NCI-H1048 (cell line): ENCODE measurements at regions not wholly inside any gene's neighbourhood (a gene's known extent, or its start where the extent isn't known, plus 50 kb on each side); places are given as distances from the start of the nearest gene placed in this dataset.

Experiments used
- DNase-seq: peaks from one replicate; lab custom pipeline; 2025; lab: John Stamatoyannopoulos, UW

DNA sequence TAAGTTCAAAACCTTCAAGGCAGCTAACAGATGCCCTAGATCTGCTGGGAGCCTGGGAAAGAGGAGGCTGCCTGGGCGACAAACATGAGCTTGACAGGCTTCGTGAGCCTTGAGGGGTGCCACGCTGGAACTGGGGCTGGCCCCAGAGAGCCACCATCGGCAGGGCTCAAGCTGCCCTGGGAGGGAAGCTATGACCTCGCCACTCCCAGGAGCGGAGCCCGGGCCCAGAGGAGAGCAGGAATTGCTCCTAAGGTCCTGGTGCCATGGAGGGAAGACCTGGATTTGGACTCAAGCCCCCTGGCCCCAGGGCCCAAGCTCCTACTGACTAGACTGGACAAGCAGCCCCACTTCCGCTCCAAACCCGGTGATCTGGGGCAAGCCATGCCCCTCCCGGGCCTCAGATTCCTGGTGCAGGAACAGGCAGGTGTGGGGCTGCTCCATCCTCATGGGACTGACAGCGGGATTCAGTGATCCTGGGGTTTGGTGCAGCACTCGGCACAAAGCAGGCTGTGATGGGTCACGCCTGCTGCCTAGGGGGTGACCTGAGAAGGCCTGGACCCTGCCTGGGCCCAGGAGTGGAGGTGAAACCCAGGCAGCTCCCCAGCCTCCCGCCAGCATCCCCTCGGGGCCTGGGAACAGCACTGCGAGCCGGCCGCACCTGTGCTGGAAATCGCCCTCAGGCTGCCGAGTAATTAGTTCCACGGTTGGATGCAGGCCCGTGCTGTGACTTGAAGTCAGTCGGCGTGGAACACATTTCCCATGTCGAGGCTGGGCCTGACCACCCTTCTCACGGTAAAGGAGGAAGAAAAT lies 246.9 kb downstream of the NDUFA10 start:
- DNase-seq, result no peak

DNA sequence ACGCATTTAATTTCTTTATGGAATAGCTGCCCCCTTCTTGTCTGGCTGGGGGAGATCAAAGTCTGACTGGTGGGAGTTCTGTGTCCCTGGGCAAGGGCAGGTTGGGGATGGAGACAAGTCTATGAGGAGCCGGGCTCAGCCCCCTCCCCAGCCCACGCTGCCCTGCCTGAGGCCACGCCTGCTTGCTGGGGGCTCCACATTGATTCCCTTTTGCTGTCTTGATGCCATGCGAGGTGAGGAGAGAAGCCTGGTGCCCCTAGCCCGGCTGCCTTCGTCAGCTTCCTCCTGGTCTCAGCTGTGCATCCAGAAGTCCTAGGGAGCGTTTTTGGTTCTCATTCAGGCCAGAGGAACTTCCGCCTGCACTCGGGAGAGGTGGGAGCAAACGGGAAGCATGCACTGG lies 247.9 kb downstream of the NDUFA10 start:
- no peak for DNase-seq

DNA sequence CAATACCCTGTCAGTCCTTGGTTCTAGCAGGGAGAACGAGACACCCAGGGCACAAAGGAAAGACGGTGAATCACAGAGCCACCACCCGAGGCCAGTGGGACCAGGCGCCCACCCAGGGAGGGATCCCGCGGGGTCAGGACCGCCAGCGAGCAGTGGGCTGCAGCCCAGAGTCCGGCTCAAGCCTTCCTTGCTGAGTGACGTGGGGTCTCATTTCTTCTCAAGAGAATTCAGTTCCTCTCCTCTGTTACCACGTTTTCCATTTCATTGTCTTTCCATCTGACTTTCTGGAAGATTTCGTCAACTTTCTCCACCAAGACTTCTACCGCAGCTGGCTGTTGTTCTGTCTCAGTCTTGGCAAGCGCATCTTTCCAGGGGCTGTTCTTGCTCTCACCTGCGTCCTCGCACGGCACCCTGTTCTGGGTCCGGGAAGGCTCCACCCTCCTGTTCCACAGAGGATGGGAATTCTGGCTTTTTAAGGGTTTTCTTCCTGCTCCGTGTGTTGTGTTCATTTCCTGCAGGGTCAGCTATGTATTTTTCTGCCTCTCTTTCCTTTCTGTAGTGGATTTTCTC lies 248.6 kb downstream of the NDUFA10 start:
- DNase-seq, result no peak

DNA sequence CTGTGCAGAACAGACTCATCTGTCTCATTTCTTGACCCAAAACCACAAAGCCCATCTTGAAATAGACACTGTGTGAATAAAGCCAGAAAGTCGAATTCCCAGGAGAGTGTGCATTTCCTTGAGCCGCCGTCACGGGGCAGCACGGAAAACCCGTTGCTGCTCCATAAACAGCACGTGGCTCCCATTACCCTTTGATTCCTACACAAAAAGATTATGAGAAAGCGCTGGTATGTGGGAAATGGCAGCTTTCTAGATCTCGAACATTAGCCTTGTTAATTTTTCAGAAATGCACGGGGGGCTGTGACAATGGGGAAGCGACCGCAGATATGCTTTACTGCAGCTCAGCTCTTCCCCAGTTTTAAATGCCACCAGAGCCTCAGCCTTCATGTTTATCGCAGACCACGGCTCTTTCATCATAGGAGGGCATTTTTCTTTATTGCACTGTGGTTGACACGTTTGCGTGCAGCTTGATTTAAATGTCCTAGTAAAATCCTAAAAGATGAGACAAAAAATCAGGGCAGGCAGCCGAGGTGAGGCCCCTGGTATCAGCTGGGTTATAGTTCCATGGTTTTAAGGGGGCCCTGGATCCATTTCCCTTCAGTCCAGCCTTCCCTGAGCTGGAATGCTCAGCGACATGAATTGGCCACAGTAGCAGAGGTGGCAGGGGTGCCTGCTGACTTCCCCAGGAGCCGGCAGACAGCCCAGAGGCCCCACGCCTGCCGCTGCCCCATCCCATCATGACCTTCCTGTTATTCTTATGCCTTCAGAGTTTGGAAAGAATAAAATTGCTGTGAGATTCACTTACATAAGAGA lies 249.3 kb downstream of the NDUFA10 start:
- DNase-seq, result no peak

DNA sequence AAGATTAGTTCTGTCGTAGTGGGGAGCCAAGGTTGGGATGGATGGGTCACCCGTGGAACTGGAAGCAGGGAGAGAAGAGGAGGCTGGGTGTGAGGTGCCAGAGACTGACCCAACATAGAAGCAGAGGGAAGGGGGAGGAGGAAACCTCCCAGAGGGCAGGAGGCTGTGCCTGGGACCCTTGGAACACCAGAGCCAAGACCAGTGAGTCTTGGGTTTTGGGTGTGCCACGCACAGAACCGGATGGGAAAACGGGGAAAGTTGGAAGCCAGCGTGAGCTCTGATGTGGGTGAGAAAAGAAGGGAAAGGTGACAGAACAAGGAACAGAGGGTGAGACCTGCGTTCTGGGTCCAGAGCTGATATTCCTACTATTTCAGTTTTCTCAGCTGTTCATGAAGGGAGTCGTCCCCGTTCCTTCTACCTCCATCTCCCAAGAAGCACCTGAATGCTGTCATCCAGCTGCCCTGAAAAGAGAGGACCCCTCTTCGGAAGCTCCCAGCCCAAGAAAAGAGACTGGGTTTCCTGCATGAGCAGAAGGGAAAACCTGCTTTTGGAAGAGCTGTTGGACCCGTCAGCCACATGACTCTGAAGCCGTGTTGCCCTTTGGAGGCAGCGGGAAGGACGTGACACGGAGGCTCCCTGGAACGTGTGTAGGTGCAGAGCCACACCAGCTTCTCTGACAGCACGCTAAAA lies 250.1 kb downstream of the NDUFA10 start:
- DNase-seq, result no peak

DNA sequence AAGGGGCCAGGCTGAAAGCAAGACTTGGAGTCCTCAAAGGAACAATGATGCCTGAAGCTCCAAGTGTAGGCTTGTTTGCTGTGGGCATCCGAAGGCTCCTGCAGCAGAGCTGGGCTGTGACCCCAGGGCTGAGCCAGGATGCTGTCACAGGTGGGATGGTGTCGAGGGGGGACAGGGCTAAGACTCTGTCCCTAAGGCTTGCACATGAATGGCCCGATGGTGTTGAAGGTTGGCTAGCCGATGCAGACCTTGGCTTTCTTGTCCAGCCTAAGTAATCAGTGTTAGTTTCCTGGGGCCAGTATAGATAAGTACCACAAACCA lies 251.0 kb downstream of the NDUFA10 start:
- no peak for DNase-seq

DNA sequence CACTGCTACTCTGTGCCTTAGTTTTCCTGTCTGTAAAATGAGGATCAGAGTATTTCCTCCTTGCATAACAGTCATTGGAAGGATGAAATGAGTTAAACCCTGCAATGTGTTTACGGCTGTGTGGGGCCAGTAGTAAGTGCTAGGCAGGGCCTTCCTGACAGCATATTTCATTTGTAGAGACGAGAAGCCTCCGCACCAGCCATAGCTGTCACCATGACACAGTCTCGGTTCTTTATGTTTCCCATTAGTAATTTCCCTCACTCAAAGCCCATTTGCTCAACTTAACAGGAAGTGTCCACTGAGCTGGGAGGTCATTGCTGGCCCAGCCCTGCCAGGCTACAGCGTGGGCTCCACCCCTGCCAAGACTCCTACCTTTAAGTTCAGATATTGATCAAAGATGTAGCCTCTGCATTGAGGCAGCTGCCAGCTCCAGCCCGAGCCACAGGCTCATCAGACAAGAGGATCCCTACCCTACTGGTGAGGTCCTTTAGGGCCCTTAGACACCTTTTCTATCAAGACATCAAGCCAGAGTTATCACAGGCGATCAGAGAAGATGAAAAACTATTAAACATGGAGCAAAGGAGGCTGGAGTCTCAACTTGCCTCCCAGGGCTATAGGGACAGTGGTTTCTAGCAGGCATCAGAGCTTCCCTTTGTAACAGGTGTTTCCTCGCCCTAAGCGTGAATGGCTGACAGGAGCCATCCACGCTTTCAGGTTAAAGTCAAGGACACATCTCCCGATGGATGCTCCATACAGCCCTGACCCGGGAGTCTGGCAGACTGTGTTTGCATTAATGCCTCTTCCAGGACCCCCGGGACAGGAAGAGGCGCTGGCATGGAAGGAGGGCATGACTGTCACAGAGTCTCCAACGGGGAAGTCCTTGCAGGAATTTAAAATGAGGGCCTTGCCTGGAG lies 251.7 kb downstream of the NDUFA10 start:
- DNase-seq, result no peak

DNA sequence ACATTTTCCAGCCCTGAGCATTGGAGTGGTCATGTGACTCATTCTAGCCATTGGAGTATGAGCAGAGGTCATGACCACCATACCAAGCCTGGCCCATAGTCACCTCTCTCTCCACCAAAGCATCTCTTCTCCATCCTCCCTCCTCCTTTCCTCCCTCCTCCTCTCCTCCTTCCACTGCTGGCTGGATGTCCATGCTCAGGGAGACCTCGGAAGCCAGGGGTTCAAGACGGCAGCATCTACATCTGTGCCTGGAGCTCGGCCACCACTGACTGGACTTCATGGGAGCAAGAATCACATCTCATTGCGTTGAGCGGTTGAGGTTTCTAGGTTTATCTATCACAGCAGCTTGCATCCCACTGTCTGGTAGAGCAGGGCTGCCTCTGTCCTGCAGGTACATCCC lies 252.4 kb downstream of the NDUFA10 start:
- no peak for DNase-seq

DNA sequence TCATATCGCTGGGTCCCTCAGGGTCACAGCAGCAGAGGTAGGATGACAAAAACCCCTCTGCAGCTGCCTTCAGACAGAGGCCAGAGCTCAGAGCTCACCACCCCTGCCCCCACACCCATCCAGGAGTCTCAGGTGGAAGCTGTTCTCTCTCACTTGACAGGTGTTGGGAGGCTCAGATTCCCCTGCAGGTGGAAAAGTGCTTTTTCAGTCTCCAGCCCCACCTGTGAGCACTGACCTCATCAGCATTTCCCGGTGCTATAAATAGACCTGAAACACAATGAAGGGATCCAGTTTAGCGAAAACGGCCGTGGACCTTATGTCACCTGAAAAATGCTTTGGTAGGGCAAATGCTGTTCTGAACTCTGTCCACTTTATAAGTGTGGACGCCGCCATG lies 254.9 kb downstream of the NDUFA10 start:
- no peak for DNase-seq

DNA sequence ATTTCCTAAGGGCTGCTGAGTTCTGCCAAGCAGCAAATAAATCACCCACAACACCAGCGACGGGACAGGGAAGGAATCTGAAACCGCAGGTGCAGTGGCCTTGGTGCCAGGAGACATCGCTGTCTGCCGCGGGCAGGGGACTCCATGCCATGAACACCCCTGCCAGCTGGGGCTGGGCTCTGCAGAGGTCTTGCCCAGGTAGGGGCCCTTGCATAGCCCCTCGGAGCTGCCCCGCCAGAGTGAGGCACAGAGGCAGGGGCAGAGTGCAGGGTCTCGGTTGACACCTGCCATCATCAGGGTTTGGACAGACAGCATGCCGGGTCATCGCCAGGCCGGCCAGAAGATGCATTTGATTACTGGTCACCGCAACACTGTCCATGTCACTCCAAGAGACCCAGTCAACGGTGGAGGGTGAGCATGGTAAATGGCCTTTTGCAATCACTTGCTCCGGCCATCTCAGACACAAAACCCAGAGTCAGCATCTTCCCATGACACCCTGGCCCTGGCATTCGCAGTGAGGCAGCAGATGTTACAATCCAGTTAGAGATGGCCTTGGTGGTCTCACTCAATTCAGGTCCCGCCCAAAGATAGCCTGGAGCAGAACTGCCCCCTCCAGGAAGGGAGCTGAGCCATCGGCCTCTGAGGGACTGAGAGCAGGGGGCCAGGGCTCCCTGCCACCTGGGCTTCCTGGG lies 255.4 kb downstream of the NDUFA10 start:
- no peak for DNase-seq

DNA sequence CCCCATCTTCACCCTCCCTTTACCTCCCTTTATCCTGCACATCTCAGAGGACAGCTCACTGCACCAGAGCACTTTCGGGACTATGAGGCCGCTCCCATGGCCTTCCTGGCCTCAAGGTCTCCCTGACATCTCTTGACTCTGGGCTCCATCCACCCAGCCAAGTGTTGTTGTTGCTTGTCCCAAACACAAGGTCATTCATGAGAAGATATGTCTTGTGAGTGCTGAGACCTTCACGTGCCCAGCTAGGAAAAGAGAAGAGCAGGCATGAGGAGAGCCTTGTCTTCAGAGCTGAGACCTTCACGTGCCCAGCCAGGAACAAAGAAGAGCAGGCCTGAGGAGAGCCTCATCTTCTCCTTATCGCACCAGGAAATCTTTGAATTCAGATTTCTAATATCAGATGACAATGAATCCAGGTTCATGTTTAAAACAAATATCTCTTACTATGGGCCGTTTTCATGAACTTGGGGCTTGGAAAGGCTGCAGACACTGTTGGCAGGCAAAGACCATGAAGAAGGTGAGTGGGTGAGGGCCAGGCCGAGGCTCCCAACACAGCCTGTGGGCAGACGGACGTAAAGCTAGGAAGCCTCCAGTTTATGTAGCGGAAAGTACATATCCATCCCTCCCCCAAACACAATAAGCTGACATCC lies 256.1 kb downstream of the NDUFA10 start:
- DNase-seq, result no peak

DNA sequence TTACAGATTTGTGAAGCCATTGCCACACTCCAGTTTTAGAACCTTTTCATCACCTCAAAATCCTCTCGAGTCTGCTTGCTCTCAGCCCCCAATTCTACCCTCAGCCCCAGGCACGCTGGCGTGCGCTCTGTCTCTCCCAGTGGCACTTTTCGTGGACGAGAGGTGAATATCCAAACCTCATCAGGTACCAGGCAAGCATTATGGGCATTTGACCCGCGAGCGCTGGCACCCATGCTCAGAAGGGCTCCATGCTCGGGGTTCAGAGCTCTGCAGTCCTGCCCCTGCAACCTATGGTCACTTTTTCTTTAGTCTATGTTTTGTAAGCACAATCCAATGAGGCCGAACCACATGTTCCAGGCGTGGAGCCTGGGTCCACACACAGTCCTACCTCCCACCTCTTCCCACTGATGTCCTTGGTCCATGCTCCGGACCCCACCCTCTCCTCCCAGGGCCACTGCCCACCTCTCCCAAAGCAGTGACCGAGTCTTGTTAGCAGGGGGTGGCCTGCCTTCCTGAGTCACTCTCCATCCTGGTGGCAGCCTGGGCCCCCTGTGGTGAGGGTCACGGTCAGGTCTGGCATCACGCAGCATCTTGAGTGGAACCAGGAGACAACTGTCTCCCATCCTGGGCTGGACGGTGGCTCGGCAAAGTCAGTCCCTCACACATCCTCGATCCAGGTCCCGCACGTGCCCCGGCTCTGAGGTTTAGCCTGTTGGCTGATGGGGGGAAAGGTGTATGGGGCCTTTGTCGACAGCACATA lies 256.9 kb downstream of the NDUFA10 start:
- DNase-seq, result no peak

DNA sequence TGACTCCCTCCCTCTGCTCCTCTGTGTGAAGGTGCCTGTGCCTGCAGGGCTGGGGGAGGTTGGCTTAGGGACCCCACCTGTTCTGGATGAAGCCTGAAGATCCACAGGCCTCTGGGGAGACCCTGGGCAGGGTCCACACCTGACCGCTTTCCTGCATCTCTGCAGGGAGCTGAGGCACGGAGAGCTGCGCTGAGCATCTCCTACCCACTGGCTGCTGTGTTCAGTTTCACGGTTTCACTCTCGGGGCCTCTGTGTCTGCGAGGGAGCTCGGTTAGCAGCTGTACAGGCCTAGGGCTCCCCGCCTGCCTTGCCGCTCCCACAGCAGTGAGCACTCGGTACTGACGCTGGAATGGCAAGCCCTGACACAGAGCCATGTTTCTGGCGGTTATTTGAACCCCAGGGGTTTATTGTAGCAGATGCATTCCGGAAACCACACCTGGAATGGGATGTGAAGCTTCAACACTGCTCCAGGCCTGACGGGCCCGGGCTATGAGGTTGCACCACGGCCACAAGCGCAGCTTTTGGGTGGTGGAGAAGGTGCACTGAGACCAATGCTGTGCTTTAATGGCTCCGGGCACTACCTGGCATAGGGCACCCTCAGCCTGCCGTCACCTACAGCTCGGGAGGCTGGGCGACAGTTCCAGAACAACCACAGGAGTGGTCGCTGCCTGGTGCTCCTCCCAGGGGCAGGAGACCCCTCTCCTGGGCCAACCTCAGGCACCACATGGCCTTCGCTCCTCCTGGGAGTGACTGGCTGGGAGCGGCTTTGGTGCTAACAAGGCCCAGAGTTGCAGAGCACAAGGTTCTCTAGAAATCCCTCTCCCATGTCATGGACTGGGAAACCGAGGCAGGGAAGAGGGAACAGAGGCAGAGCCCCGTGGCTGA lies 257.9 kb downstream of the NDUFA10 start:
- no peak for DNase-seq

DNA sequence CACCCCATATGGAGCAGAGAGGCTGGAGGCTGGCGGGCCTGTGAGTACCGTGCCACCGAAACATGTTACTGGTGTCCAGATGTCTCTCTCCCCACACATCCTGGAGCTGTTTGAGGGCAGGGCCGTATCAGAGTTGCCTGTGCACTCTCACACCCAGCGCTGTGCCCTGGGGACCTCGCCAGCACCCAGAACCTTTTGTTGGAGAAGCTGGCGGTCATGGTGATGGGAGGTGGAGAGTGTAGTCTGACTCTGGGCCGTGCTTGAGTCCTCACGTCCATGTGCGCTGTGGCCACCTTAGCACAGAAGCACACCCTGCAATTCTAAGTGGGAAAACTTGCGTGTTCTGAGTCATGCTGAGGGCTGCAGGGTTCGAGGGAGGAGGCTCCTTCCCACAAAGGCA lies 259.2 kb downstream of the NDUFA10 start:
- DNase-seq, result no peak

DNA sequence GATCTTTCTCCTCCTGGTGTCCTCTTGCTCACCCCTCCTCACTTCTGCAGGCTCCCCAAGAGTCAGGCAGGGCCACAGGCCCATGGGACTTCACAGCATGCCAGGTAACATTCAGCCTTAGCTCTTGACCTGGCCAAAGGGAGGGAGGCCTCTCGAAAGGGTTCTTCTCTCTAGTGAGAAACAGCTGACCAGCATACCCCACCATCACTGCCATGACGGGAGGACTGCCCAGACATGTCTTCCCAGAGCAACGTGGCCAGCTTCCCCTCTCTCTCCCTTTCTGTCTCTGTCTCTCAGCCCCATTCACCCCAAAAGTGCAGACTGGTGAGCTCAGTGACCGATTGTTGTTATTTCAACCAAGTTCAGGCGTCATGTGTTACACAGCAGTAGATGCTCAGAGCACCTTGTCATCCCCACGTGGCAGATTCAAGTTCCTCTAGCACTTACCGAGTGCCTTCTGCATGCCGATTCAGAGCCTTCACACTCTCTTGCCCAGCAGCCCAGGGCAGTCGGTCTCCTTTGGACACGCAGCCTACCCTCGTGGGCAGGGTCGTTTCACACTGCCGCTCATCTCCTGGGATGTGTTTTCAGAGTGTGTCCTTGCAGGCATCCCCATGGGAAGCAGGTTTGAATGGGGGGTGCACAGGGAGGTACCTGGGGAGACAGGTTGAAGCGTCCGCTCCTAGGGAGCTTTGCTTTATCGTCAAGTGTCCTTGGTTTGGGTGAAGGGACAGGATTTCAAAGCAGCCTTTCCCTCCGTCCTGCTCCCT lies 259.9 kb downstream of the NDUFA10 start:
- no peak for DNase-seq

DNA sequence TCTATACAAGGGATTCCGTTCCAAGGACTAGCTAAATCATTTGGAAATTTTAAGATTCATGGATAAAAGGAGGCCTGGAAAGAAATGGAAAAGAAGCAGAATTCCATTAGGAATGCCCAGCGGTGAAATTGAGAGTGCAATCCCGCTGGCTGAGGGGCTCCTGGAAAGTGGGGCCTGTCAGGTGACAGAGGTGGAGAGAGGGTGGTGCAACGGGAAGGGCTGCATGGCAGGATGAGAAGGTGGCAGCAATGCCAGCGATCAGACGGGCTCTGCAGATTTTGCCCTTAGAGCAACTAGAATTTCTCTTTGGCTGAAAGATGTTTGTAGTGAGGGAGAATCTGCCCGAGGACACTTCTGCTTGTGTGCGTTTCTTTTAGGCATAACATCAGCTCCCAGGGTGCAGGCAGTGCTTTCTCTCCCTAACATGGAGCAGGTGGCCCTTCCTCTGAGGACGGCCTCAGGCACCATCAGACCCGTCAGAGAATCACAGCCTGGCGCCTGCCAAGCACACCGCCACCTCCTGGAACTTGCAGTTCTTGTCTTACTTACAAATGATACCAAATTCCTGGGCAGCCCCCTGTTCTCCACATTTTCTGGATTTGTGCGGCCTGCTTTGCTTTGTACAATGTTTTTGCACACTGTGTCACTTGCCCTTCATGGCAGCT lies 261.6 kb downstream of the NDUFA10 start:
- DNase-seq, result no peak

DNA sequence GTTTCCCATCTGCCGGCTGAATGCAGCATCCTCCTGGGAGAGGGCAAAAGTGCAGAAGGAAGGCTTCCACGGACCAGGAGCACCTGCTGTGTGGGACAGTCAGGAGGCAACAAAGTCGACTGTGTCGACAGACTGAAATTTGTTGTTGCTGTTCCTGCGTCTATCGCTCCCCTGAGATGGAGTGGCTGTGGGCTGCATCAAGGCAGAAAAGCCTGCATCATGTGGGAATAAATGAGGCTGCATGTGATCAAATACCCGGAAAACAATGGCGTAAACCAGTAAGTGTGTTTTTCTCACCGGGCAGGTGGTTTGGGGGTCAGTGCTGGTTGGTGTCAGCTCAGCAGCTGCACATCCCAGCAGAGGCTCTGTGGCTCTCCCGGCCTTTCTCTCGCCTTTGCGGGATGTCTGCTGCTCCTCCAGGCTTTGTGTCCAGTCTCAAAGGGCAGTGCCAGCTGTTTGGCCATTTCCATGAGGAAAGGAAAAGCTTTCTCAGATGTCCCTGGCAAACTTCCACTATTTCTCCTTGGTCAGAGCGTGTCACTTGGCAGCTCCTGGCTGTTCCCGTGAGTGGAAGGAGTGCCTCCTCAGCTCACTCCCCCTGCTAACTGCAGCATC lies 262.4 kb downstream of the NDUFA10 start:
- DNase-seq, result no peak
